ENCODE measurements at regions not wholly inside any gene's neighbourhood (a gene's known extent, or its start where the extent isn't known, plus 50 kb on each side); places are given as distances from the start of the nearest gene placed in this dataset.
"Not testable (repeated sequence)": the region's sequence is repeated elsewhere in the genome, so short reads cannot be mapped to it uniquely, and the experiment has no call there.

- Histone ChIP-seq H3K4me3 (ENCODE audit: low read depth, low read length) (no peak overlapping the region), H3K27me3 (replicated peaks) (no peaks in the 10 kb centered on the region), H3K27ac (no peak overlapping the region), H3K36me3 (replicated peaks) (no peaks in the 10 kb centered on the region)
- in situ Hi-C loops (cut with HindIII; ENCODE audit: low pct_ligation_motif_present, low sequenced_read_pairs), result no loop called here
- TF ChIP-seq CTCF (IDR thresholded peaks at IDR 0.05; ENCODE audit: low read depth, low read length, missing control alignments), result no peak
- no peak for DNase-seq
Observed at GRCh38 chr7:156015237-156016020, 203.2 kb upstream of the SHH start.

- no peak for TF ChIP-seq CTCF (IDR thresholded peaks at IDR 0.05; ENCODE audit: low read depth, low read length, missing control alignments)
- DNase-seq, result no peak
- Histone ChIP-seq H3K4me3 (ENCODE audit: low read depth, low read length) (no peak overlapping the region), H3K36me3 (replicated peaks) (no peaks in the 10 kb centered on the region), H3K27ac (no peak overlapping the region), H3K27me3 (replicated peaks) (no peaks in the 10 kb centered on the region)
- in situ Hi-C loops (cut with HindIII; ENCODE audit: low pct_ligation_motif_present, low sequenced_read_pairs), result no loop called here
Observed at GRCh38 chr7:156014808-156015207, 202.5 kb upstream of the SHH start.

- TF ChIP-seq CTCF (IDR thresholded peaks at IDR 0.05; ENCODE audit: low read depth, low read length, missing control alignments), result no peak
- in situ Hi-C loops (cut with HindIII; ENCODE audit: low pct_ligation_motif_present, low sequenced_read_pairs), result no loop called here
- H3K27me3 ChIP-seq (replicated peaks), result no peaks in the 10 kb centered on the region
- DNase-seq, result no peak
- no peaks in the 10 kb centered on the region for H3K36me3 ChIP-seq (replicated peaks)
- H3K27ac ChIP-seq, result no peak overlapping the region
- H3K4me3 ChIP-seq (ENCODE audit: low read depth, low read length), result no peak overlapping the region
Observed at GRCh38 chr7:156014201-156014600, 201.9 kb upstream of the SHH start.

GRCh38 chr7:156012412-156012811 lies 200.1 kb upstream of the SHH start:
- TF ChIP-seq CTCF (IDR thresholded peaks at IDR 0.05; ENCODE audit: low read depth, low read length, missing control alignments), result no peak
- no peak overlapping the region for H3K4me3 ChIP-seq (ENCODE audit: low read depth, low read length)
- in situ Hi-C loops (cut with HindIII; ENCODE audit: low pct_ligation_motif_present, low sequenced_read_pairs), result no loop called here
- H3K36me3 ChIP-seq (replicated peaks), result no peaks in the 10 kb centered on the region
- H3K27ac ChIP-seq, result no peak overlapping the region
- DNase-seq, result no peak
- no peaks in the 10 kb centered on the region for H3K27me3 ChIP-seq (replicated peaks)

GRCh38 chr7:156009569-156009968 lies 197.3 kb upstream of the SHH start:
- Histone ChIP-seq H3K4me3 (ENCODE audit: low read depth, low read length) (no peak overlapping the region), H3K27ac (no peak overlapping the region), H3K36me3 (replicated peaks) (no peaks in the 10 kb centered on the region), H3K27me3 (replicated peaks) (no peaks in the 10 kb centered on the region)
- no peak for TF ChIP-seq CTCF (IDR thresholded peaks at IDR 0.05; ENCODE audit: low read depth, low read length, missing control alignments)
- in situ Hi-C loops (cut with HindIII; ENCODE audit: low pct_ligation_motif_present, low sequenced_read_pairs), result no loop called here
- DNase-seq, result no peak

- H3K27ac ChIP-seq; in situ Hi-C loops (cut with HindIII; ENCODE audit: low pct_ligation_motif_present, low sequenced_read_pairs); DNase-seq; H3K4me3 ChIP-seq (ENCODE audit: low read depth, low read length); H3K36me3 ChIP-seq (replicated peaks); H3K27me3 ChIP-seq (replicated peaks): not testable (repeated sequence)
Observed at GRCh38 chr7:156006876-156007275, 194.6 kb upstream of the SHH start.

Data from brain microvascular endothelial cell (primary cell).